ENCODE measurements at regions not wholly inside any gene's neighbourhood (a gene's known extent, or its start where the extent isn't known, plus 50 kb on each side); places are given as distances from the start of the nearest gene placed in this dataset.

- H3K9me3 Mint-ChIP-seq = no peaks in the 10 kb centered on the region
- H3K27ac Mint-ChIP-seq = no peak overlapping the region
- intact Hi-C loops (cut with micrococcal nuclease) = no loop called here
- H3K36me3 Mint-ChIP-seq (ENCODE audit: low read depth) = no peaks in the 10 kb centered on the region
- no peaks in the 10 kb centered on the region for H3K4me1 Mint-ChIP-seq (ENCODE audit: low read depth)
- H3K4me3 Mint-ChIP-seq (ENCODE audit: low read depth) = no peak overlapping the region
- DNase-seq (ENCODE audit: low spot score) = no peak
- peaks cover 4% of the 10 kb centered on the region for H3K27me3 Mint-ChIP-seq (ENCODE audit: low read depth)
Measured at GRCh38 chr16:86781046-86781445, 202.7 kb downstream of the FOXL1 start.

DNA sequence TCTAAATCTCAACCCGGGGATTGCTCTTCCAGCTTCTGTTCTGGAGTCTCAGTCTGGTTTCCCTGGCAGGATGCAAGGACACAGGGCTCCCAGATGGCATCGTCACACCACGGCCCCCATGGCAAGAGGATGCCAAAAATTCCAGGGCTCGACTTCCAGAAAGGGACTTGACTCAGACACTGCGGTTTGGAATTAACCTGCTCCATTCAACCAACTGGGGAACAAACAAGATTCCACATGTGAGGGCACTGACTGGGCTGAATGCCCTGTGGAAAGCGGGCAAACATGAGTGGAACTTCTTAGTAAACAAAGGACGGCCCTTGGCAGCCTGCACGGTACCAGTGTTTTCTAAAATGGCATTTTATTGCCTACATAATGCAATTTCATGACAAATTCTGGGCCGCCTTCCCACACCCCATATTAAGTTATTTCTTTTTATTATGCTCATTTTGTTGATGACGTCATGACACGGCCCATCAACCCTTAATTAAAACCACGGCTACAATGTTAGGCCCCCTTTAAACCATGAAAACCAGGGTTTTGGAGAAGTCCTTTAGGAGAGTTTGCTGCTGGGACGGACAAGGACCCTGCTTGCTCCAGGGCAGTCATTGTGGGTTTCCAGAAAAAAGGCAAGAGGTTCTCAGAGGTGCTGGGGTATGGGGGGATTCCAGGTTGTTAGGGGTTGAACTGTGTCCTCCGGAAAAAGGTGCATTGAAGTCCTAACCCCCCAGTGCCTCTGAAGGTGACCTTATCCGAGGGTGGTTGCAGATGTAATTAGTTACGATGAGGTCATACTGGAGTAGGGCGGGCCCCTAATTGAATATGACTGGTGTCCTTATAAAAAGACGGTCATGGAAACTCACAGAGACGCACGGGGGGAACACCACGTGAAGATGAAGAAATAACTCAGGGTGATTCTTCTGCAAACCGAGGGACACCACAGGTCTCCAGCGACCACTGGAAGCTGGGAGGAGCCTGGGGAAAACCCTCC, 205.6 kb downstream of the FOXL1 start:
- no peak for DNase-seq (ENCODE audit: low spot score)
- Mint-ChIP-seq H3K4me3 (ENCODE audit: low read depth) (no peak overlapping the region), H3K27ac (no peak overlapping the region), H3K36me3 (ENCODE audit: low read depth) (no peaks in the 10 kb centered on the region), H3K27me3 (ENCODE audit: low read depth) (peaks cover 4% of the 10 kb centered on the region), H3K4me1 (ENCODE audit: low read depth) (no peaks in the 10 kb centered on the region), H3K9me3 (no peaks in the 10 kb centered on the region)
- intact Hi-C loops (cut with micrococcal nuclease) = no loop called here

GRCh38 chr16:86786338-86786737, 208.0 kb downstream of the FOXL1 start:
- H3K27ac Mint-ChIP-seq = no peak overlapping the region
- intact Hi-C loops (cut with micrococcal nuclease) = no loop called here
- H3K4me1 Mint-ChIP-seq (ENCODE audit: low read depth) = no peaks in the 10 kb centered on the region
- peaks cover 1% of the 10 kb centered on the region for H3K27me3 Mint-ChIP-seq (ENCODE audit: low read depth)
- no peaks in the 10 kb centered on the region for H3K9me3 Mint-ChIP-seq
- no peak overlapping the region for H3K4me3 Mint-ChIP-seq (ENCODE audit: low read depth)
- no peak for DNase-seq (ENCODE audit: low spot score)
- no peaks in the 10 kb centered on the region for H3K36me3 Mint-ChIP-seq (ENCODE audit: low read depth)

DNA sequence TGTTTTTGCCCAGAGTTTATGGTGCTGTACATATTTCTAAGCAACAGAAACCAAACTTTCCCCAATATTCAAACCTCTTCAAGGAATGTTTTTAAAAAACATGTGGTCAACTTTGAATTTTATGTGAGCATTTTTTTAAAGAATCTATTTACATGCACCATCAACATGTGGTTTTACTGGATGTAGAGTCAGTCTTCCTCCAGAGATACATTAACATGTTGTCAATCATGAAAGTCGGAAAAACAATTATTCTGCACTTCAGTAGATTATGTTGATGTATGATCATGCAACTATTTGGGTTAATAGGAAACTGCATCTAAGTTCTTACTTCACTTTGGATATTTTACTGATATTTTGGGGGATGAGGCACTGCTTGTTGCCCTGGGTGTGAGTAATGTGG, 208.6 kb downstream of the FOXL1 start:
- no peak for DNase-seq (ENCODE audit: low spot score)
- intact Hi-C loops (cut with micrococcal nuclease) = no loop called here
- H3K4me3 Mint-ChIP-seq (ENCODE audit: low read depth) = no peak overlapping the region
- H3K27ac Mint-ChIP-seq = no peak overlapping the region
- peaks cover 1% of the 10 kb centered on the region for H3K27me3 Mint-ChIP-seq (ENCODE audit: low read depth)
- no peaks in the 10 kb centered on the region for H3K9me3 Mint-ChIP-seq
- no peaks in the 10 kb centered on the region for H3K4me1 Mint-ChIP-seq (ENCODE audit: low read depth)
- H3K36me3 Mint-ChIP-seq (ENCODE audit: low read depth) = no peaks in the 10 kb centered on the region

DNA sequence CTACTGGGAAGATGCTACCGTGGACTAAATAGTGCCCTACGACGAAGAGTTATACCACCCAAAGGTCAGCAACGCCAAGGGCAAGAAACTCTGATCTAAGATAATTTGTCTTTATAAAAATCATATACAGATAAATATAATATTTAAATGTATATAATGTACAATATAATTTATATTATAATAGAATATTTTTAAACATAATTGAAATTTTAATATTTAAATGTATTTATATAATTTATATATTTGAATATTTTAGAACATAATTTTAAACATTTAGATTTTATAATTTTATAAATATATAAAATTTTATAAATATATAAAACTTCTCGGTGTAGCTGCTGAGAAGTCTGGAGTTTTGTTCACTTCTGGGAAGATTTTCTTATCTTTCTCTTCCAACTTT, 209.2 kb downstream of the FOXL1 start:
- peaks cover 4% of the 10 kb centered on the region for H3K27me3 Mint-ChIP-seq (ENCODE audit: low read depth)
- intact Hi-C loops (cut with micrococcal nuclease) = no loop called here

GRCh38 chr16:86789621-86790051, 211.3 kb downstream of the FOXL1 start:
- Mint-ChIP-seq H3K9me3 (no peaks in the 10 kb centered on the region), H3K27ac (no peak overlapping the region), H3K4me3 (ENCODE audit: low read depth) (no peak overlapping the region), H3K36me3 (ENCODE audit: low read depth) (no peaks in the 10 kb centered on the region), H3K4me1 (ENCODE audit: low read depth) (no peaks in the 10 kb centered on the region), H3K27me3 (ENCODE audit: low read depth) (peaks cover 4% of the 10 kb centered on the region)
- DNase-seq (ENCODE audit: low spot score) = no peak
- intact Hi-C loops (cut with micrococcal nuclease) = no loop called here

More for the DNA sequence above, 209.2 kb downstream of the FOXL1 start:
- Mint-ChIP-seq H3K9me3 (no peaks in the 10 kb centered on the region), H3K36me3 (ENCODE audit: low read depth) (no peaks in the 10 kb centered on the region), H3K4me1 (ENCODE audit: low read depth) (no peaks in the 10 kb centered on the region), H3K27ac (no peak overlapping the region), H3K4me3 (ENCODE audit: low read depth) (no peak overlapping the region)
- no peak for DNase-seq (ENCODE audit: low spot score)

DNA sequence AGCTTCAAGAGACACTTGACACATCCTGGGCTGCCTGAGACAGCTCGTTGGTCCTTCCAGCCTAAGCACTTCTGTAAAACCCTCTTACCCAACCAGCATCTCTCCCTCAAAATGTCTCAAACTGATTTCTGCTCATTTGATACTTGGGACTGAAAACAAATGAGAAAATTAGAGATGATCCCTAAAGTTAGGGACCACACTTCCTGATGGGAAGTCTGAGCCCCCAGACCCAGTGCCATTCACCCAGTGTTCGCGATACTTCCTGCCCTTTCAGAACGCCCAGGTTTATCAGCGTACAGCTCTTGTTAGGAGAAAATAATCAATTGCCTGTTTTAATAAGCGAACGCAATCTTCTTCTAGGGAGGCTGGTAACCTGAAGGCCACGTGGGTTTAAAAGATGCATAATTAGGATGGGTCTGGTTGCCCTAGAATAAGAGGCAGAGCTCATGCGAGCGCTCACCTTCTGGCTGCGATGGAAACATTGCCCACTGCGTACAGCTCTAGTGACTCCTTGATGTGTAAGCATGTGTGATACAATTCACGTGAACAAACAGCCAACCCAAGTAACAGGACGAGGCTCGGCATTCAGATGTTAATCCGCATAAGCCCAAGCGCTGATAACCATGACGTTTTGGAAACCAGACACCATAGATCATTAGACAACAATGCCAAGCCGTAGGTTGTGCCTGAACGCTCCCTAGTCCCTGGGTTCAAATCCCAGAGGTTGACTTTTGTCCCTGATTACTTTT, 213.1 kb downstream of the FOXL1 start:
- DNase-seq (ENCODE audit: low spot score) = no peak
- Mint-ChIP-seq H3K27me3 (ENCODE audit: low read depth) (peaks cover 2% of the 10 kb centered on the region), H3K4me1 (ENCODE audit: low read depth) (no peaks in the 10 kb centered on the region), H3K4me3 (ENCODE audit: low read depth) (no peak overlapping the region), H3K36me3 (ENCODE audit: low read depth) (no peaks in the 10 kb centered on the region), H3K27ac (no peak overlapping the region), H3K9me3 (no peaks in the 10 kb centered on the region)
- intact Hi-C loops (cut with micrococcal nuclease) = no loop called here

DNA sequence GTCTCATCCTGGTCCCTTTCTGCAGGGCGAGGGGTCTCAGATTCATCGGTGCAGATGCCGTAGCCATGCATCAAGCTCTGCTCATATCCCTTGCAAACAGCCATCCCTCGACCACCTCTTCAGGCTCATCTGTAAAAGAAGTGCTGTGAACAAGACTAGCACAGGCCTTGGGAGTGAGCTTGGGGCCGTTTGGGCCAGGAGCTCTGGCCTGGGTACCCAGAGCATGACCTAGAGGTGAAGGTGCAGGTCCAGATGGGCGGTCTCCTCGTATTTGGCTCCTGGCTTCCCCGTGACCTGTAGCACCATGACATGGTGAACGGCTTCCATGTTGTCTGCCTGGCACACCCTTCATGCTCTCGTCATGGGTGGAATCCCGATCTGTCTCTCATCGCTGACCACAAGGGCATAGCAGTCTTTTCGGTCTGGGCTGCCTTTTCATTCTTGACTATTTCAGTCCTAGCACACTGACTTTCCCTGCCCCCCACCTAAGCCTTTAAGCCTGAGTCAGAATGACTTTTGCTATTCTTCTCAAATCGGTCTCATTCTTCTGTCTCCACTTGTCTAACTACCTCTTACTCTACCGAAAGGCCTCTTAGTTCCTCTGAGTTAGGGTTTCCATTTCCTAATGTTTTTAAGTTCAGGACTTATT, 216.0 kb downstream of the FOXL1 start:
- H3K4me3 Mint-ChIP-seq (ENCODE audit: low read depth) = no peak overlapping the region
- no peaks in the 10 kb centered on the region for H3K4me1 Mint-ChIP-seq (ENCODE audit: low read depth)
- H3K27ac Mint-ChIP-seq = no peak overlapping the region
- DNase-seq (ENCODE audit: low spot score) = no peak
- H3K36me3 Mint-ChIP-seq (ENCODE audit: low read depth) = no peaks in the 10 kb centered on the region
- H3K27me3 Mint-ChIP-seq (ENCODE audit: low read depth) = peaks cover 3% of the 10 kb centered on the region
- H3K9me3 Mint-ChIP-seq = no peaks in the 10 kb centered on the region
- intact Hi-C loops (cut with micrococcal nuclease) = no loop called here

- H3K9me3 Mint-ChIP-seq = no peaks in the 10 kb centered on the region
- intact Hi-C loops (cut with micrococcal nuclease) = no loop called here
- H3K4me3 Mint-ChIP-seq (ENCODE audit: low read depth) = no peak overlapping the region
- H3K4me1 Mint-ChIP-seq (ENCODE audit: low read depth) = no peaks in the 10 kb centered on the region
- no peak overlapping the region for H3K27ac Mint-ChIP-seq
- no peak for DNase-seq (ENCODE audit: low spot score)
- no peaks in the 10 kb centered on the region for H3K36me3 Mint-ChIP-seq (ENCODE audit: low read depth)
- H3K27me3 Mint-ChIP-seq (ENCODE audit: low read depth) = peaks cover 7% of the 10 kb centered on the region
Measured at GRCh38 chr16:86797700-86798099, 219.4 kb downstream of the FOXL1 start.

GRCh38 chr16:86798247-86799041, 220.1 kb downstream of the FOXL1 start:
- H3K36me3 Mint-ChIP-seq (ENCODE audit: low read depth) = no peaks in the 10 kb centered on the region
- no peak for DNase-seq (ENCODE audit: low spot score)
- H3K27ac Mint-ChIP-seq = no peak overlapping the region
- intact Hi-C loops (cut with micrococcal nuclease) = no loop called here
- no peak overlapping the region for H3K4me3 Mint-ChIP-seq (ENCODE audit: low read depth)
- H3K4me1 Mint-ChIP-seq (ENCODE audit: low read depth) = no peaks in the 10 kb centered on the region
- H3K27me3 Mint-ChIP-seq (ENCODE audit: low read depth) = peaks cover 7% of the 10 kb centered on the region
- no peaks in the 10 kb centered on the region for H3K9me3 Mint-ChIP-seq

DNA sequence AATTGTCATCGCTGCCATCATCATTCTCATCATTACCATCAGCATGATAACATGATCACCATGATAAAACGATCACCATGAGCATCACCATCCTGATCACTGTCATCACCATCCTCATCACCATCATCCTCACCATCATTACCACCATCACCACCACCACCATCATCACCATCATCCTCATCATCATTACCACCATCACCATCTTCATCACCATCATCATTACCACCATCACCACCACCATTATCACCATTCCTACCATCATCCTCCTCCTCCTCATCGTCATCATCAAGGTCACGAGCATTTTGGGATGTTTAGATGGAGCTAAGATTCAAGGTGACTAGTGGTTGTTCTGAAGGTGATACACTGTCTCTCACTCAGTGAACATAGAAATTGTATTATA, 221.0 kb downstream of the FOXL1 start:
- Mint-ChIP-seq H3K27ac (no peak overlapping the region), H3K9me3 (no peaks in the 10 kb centered on the region), H3K27me3 (ENCODE audit: low read depth) (peaks cover 7% of the 10 kb centered on the region), H3K4me1 (ENCODE audit: low read depth) (no peaks in the 10 kb centered on the region), H3K36me3 (ENCODE audit: low read depth) (no peaks in the 10 kb centered on the region), H3K4me3 (ENCODE audit: low read depth) (no peak overlapping the region)
- intact Hi-C loops (cut with micrococcal nuclease) = no loop called here
- no peak for DNase-seq (ENCODE audit: low spot score)

DNA sequence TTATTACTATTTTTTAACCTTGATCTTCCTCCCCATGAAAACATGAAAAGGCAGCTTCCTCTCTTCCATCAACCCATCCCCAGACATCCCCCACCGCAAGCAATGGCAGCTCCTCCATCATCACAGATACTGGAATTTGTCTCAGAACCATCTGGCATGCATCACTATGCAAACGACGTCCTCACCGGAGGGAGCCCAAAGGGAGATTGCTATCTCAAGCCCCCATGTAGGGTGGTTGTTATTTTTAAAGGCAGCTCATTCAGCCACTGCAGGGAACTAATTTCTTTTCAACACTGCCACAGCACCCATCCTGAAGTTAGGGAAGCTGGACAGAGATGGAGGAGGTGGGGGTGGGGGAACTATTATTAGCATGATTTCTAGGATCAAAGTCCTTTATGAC, 222.5 kb downstream of the FOXL1 start:
- H3K36me3 Mint-ChIP-seq (ENCODE audit: low read depth) = no peaks in the 10 kb centered on the region
- H3K9me3 Mint-ChIP-seq = no peaks in the 10 kb centered on the region
- H3K27ac Mint-ChIP-seq = no peak overlapping the region
- no peak overlapping the region for H3K4me3 Mint-ChIP-seq (ENCODE audit: low read depth)
- H3K4me1 Mint-ChIP-seq (ENCODE audit: low read depth) = no peaks in the 10 kb centered on the region
- H3K27me3 Mint-ChIP-seq (ENCODE audit: low read depth) = peaks cover 7% of the 10 kb centered on the region
- DNase-seq (ENCODE audit: low spot score) = no peak
- intact Hi-C loops (cut with micrococcal nuclease) = no loop called here

Data from activated T-helper 2 cell treated with anti-CD3 and anti-CD28 coated beads, Interferon-gamma antibody, Interleukin-2, Interleukin-4, amounts not matched to agents 10 μg/mL and 5 μg/mL and 100 μg/mL, durations not matched to agents 14 hours and 24 hours and 36 hours (primary cell).